Keratinocyte (primary cell): ENCODE measurements at regions not wholly inside any gene's neighbourhood (a gene's known extent, or its start where the extent isn't known, plus 50 kb on each side); places are given as distances from the start of the nearest gene placed in this dataset.

ENCODE experiments used
- EZH2 ChIP-seq: IDR thresholded peaks from one replicate; pipeline ENCODE4 v1.6.1; 2012; ENCODE audit warnings: inconsistent platforms, mild to moderate bottlenecking, low read length, moderate library complexity
- TF ChIP-seq, protein P1 (sequence below), 3 experiments: IDR thresholded peaks in 1 of 3; conservative IDR thresholded peaks in 1 of 3; optimal IDR thresholded peaks in 1 of 3; 2 replicates in 2 of 3; 3 replicates in 1 of 3; pipeline versions ENCODE3 to v1.5.1; 2011; ENCODE audit warnings: low read length in 3 of 3, mild to moderate bottlenecking in 3 of 3, moderate library complexity in 2 of 3, control low read depth in 1 of 3, inconsistent platforms in 1 of 3; ENCODE audit not compliant: insufficient read depth in 2 of 3; ENCODE audit errors: extremely low read depth in 1 of 3

DNA sequence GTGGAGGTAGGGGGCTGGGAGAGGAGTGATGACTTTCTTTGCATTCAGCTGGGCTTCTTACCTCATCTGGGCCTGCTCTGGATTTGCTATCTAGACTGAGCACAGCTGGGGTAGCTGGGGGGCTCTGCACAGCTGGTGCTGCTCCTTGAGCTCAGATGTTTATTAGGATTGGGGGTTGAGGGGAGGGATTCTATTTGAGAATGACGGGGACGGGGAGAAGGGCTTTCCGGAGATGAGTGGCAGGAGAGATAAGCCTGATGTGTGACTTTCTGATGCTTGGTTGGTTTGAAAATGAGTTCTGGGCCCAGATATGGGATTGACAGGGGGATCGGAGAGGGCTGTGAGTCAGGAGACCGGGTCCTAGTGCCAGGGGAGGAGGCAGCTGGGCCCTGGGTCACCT lies 146.1 kb upstream of the CSF3R start:
- TF ChIP-seq EZH2, result no peak
- TF ChIP-seq, protein P1, sequence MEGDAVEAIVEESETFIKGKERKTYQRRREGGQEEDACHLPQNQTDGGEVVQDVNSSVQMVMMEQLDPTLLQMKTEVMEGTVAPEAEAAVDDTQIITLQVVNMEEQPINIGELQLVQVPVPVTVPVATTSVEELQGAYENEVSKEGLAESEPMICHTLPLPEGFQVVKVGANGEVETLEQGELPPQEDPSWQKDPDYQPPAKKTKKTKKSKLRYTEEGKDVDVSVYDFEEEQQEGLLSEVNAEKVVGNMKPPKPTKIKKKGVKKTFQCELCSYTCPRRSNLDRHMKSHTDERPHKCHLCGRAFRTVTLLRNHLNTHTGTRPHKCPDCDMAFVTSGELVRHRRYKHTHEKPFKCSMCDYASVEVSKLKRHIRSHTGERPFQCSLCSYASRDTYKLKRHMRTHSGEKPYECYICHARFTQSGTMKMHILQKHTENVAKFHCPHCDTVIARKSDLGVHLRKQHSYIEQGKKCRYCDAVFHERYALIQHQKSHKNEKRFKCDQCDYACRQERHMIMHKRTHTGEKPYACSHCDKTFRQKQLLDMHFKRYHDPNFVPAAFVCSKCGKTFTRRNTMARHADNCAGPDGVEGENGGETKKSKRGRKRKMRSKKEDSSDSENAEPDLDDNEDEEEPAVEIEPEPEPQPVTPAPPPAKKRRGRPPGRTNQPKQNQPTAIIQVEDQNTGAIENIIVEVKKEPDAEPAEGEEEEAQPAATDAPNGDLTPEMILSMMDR (optimal IDR thresholded peaks at IDR 0.05 in 1 of 3, IDR thresholded peaks at IDR 0.05 in 1 of 3, conservative IDR thresholded peaks at IDR 0.05 in 1 of 3; ENCODE audit: extremely low read depth in 1 of 3, insufficient read depth in 2 of 3, low read length in 3 of 3), result no peak
